HUES64 (cell line): ENCODE measurements at regions not wholly inside any gene's neighbourhood (a gene's known extent, or its start where the extent isn't known, plus 50 kb on each side); places are given as distances from the start of the nearest gene placed in this dataset.
"Not testable (repeated sequence)": the region's sequence is repeated elsewhere in the genome, so short reads cannot be mapped to it uniquely, and the experiment has no call there.

ENCODE experiments used
- H3K27ac ChIP-seq: 2 replicates; pipeline ENCODE4 v1.7.0; 2013; ENCODE audit warnings: low read depth, low read length, inconsistent platforms
- H3K27me3 ChIP-seq: 2 replicates; pipeline ENCODE4 v1.6.1; 2013; ENCODE audit warnings: mild to moderate bottlenecking, low read length; ENCODE audit not compliant: insufficient read depth
- H3K36me3 ChIP-seq: 2 replicates; pipeline ENCODE4 v1.6.1; 2013; ENCODE audit warnings: mild to moderate bottlenecking, low read length; ENCODE audit not compliant: insufficient read depth
- H3K4me1 ChIP-seq: 2 replicates; pipeline ENCODE4 v1.6.1; 2013; ENCODE audit warnings: mild to moderate bottlenecking, low read length, moderate library complexity; ENCODE audit not compliant: insufficient read depth
- H3K4me3 ChIP-seq: 2 replicates; pipeline ENCODE4 v1.5.1; 2013; ENCODE audit warnings: mild to moderate bottlenecking, low read length, moderate library complexity
- H3K9ac ChIP-seq: 2 replicates; pipeline ENCODE4 v1.6.1; 2013; ENCODE audit warnings: mild to moderate bottlenecking, low read depth, low read length
- H3K9me3 ChIP-seq: 2 replicates; pipeline ENCODE4 v1.6.1; 2013; ENCODE audit warnings: low read depth, low read length; ENCODE audit not compliant: insufficient read depth
- WGBS: fragments of 150-250, 120-280 bp; methylation state at CpG from one replicate; pipeline ENCODE4 v1.1.7; 2013; ENCODE audit warnings: missing lambda C conversion rate; 5-methylcytosine and 5-hydroxymethylcytosine counted together

- Histone ChIP-seq H3K27ac (no peak overlapping the region), H3K9me3 (peaks cover 9% of the 10 kb centered on the region; the same call in 1 of the 2 replicates), H3K4me3 (no peak overlapping the region), H3K9ac (no peak overlapping the region), H3K4me1 (no peaks in the 10 kb centered on the region), H3K27me3 (no peaks in the 10 kb centered on the region), H3K36me3 (no peaks in the 10 kb centered on the region)
- 95% methylated on average over 2 of the region's 2 CpGs for WGBS
These were observed 1233.3 kb upstream of the PABPC4L start for GRCh38 chr4:135434936-135435335.

- no CpG with 5 or more reads among the region's 1 CpG for WGBS
- Histone ChIP-seq H3K9me3 (no peaks in the 10 kb centered on the region), H3K4me3 (no peak overlapping the region), H3K27me3 (no peaks in the 10 kb centered on the region), H3K9ac (no peak overlapping the region), H3K27ac (no peak overlapping the region), H3K4me1 (no peaks in the 10 kb centered on the region), H3K36me3 (no peaks in the 10 kb centered on the region)
These were observed 1227.9 kb upstream of the PABPC4L start for GRCh38 chr4:135429528-135429927.

GRCh38 chr4:135418353-135418752 lies 1216.8 kb upstream of the PABPC4L start:
- Histone ChIP-seq H3K27ac (no peak overlapping the region), H3K9me3 (no peaks in the 10 kb centered on the region), H3K36me3 (no peaks in the 10 kb centered on the region), H3K4me1 (no peaks in the 10 kb centered on the region), H3K27me3 (no peaks in the 10 kb centered on the region), H3K4me3 (no peak overlapping the region), H3K9ac (no peak overlapping the region)
- WGBS = 100% methylated on average over 1 of the region's 1 CpG

GRCh38 chr4:135412213-135412612 lies 1210.6 kb upstream of the PABPC4L start:
- Histone ChIP-seq H3K27me3 (no peaks in the 10 kb centered on the region), H3K4me3 (no peak overlapping the region), H3K9me3 (no peaks in the 10 kb centered on the region), H3K4me1 (no peaks in the 10 kb centered on the region), H3K27ac (no peak overlapping the region), H3K36me3 (no peaks in the 10 kb centered on the region), H3K9ac (no peak overlapping the region)
- WGBS = 93% methylated on average over 4 of the region's 4 CpGs

- H3K9me3 ChIP-seq = no peaks in the 10 kb centered on the region
- no peaks in the 10 kb centered on the region for H3K4me1 ChIP-seq
- no peaks in the 10 kb centered on the region for H3K36me3 ChIP-seq
- no peaks in the 10 kb centered on the region for H3K27me3 ChIP-seq
- no peak overlapping the region for H3K9ac ChIP-seq
- no peak overlapping the region for H3K27ac ChIP-seq
- H3K4me3 ChIP-seq = no peak overlapping the region
- 100% methylated on average over 2 of the region's 2 CpGs for WGBS
These were observed 1209.7 kb upstream of the PABPC4L start for GRCh38 chr4:135411251-135411650.

GRCh38 chr4:135409261-135409660 lies 1207.7 kb upstream of the PABPC4L start:
- not testable (repeated sequence) for H3K27ac ChIP-seq, H3K4me1 ChIP-seq, H3K36me3 ChIP-seq, H3K4me3 ChIP-seq, H3K27me3 ChIP-seq, H3K9ac ChIP-seq
- peaks cover 15% of the 10 kb centered on the region; the same call in 1 of the 2 replicates for H3K9me3 ChIP-seq
- WGBS = 94% methylated on average over 4 of the region's 4 CpGs

- 95% methylated on average over 12 of the region's 12 CpGs for WGBS
- no peaks in the 10 kb centered on the region for H3K36me3 ChIP-seq
- no peak overlapping the region for H3K27ac ChIP-seq
- H3K4me1 ChIP-seq = no peaks in the 10 kb centered on the region
- H3K9me3 ChIP-seq = peaks cover 16% of the 10 kb centered on the region; the same call in 1 of the 2 replicates
- H3K4me3 ChIP-seq = no peak overlapping the region
- no peaks in the 10 kb centered on the region for H3K27me3 ChIP-seq
- H3K9ac ChIP-seq = no peak overlapping the region
These were observed 1206.5 kb upstream of the PABPC4L start for GRCh38 chr4:135408109-135408508.

- H3K36me3 ChIP-seq, H3K27me3 ChIP-seq, H3K4me1 ChIP-seq, H3K4me3 ChIP-seq, H3K27ac ChIP-seq, H3K9ac ChIP-seq: not testable (repeated sequence)
- WGBS = 96% methylated on average over 22 of the region's 22 CpGs
- peaks cover 16% of the 10 kb centered on the region; the same call in 1 of the 2 replicates for H3K9me3 ChIP-seq
These were observed 1205.0 kb upstream of the PABPC4L start for GRCh38 chr4:135406597-135406996.

- no peak overlapping the region for H3K27ac ChIP-seq
- 93% methylated on average over 10 of the region's 10 CpGs for WGBS
- peaks cover 14% of the 10 kb centered on the region for H3K9me3 ChIP-seq
- H3K4me3 ChIP-seq = no peak overlapping the region
- H3K27me3 ChIP-seq = no peaks in the 10 kb centered on the region
- peaks cover 35% of the 10 kb centered on the region for H3K4me1 ChIP-seq
- H3K36me3 ChIP-seq = no peaks in the 10 kb centered on the region
- no peak overlapping the region for H3K9ac ChIP-seq
These were observed 1184.4 kb upstream of the PABPC4L start for GRCh38 chr4:135385830-135386581.

- no peak overlapping the region for H3K4me3 ChIP-seq
- H3K4me1 ChIP-seq = peaks cover 35% of the 10 kb centered on the region
- H3K9me3 ChIP-seq = peaks cover 5% of the 10 kb centered on the region; the same call in 1 of the 2 replicates
- no peaks in the 10 kb centered on the region for H3K36me3 ChIP-seq
- H3K27ac ChIP-seq = peak overlapping the region; percentile 65; the same call in 1 of the 2 replicates
- no peak overlapping the region for H3K9ac ChIP-seq
- 17% methylated on average over 1 of the region's 1 CpG for WGBS
- no peaks in the 10 kb centered on the region for H3K27me3 ChIP-seq
These were observed 1182.0 kb upstream of the PABPC4L start for GRCh38 chr4:135383356-135384288.

- H3K9ac ChIP-seq = no peak overlapping the region
- H3K4me3 ChIP-seq = no peak overlapping the region
- no peak overlapping the region for H3K27ac ChIP-seq
- WGBS = 89% methylated on average over 7 of the region's 7 CpGs
- H3K4me1 ChIP-seq = peaks cover 35% of the 10 kb centered on the region
- H3K9me3 ChIP-seq = peaks cover 5% of the 10 kb centered on the region; the same call in 1 of the 2 replicates
- H3K36me3 ChIP-seq = no peaks in the 10 kb centered on the region
- H3K27me3 ChIP-seq = no peaks in the 10 kb centered on the region
These were observed 1180.8 kb upstream of the PABPC4L start for GRCh38 chr4:135382280-135382959.
